ENCODE measurements at regions not wholly inside any gene's neighbourhood (a gene's known extent, or its start where the extent isn't known, plus 50 kb on each side); places are given as distances from the start of the nearest gene placed in this dataset.

GRCh38 chr1:182146286-182146685 lies 84.8 kb upstream of the ZNF648 start:
- Histone ChIP-seq H3K27ac (ENCODE audit: insufficient read length, low read depth, low read length) (no peak overlapping the region), H4K20me1 (ENCODE audit: control insufficient read depth, insufficient read depth, insufficient read length) (no peaks in the 10 kb centered on the region), H3K4ac (ENCODE audit: low read depth, low read length) (no peak overlapping the region), H3K9me3 (ENCODE audit: control insufficient read depth, low read depth, low read length) (no peaks in the 10 kb centered on the region), H4K8ac (replicated peaks; ENCODE audit: insufficient read length, low read depth, low read length) (no peak overlapping the region), H3K23ac (ENCODE audit: insufficient read length, low read depth, low read length) (no peak overlapping the region), H2BK120ac (ENCODE audit: low read depth, low read length, poor library complexity, severe bottlenecking) (no peak overlapping the region), H3K14ac (ENCODE audit: insufficient read depth, low read length) (no peak overlapping the region), H2BK20ac (ENCODE audit: low read depth, low read length, poor library complexity, severe bottlenecking) (no peak overlapping the region), H3K4me1 (ENCODE audit: insufficient read depth, low read length) (no peaks in the 10 kb centered on the region), H4K91ac (ENCODE audit: insufficient read length, low read depth, low read length) (no peak overlapping the region), H2AK5ac (ENCODE audit: insufficient read length, low read length) (no peak overlapping the region), H3K18ac (ENCODE audit: insufficient read length, low read depth, low read length) (no peak overlapping the region), H3K9ac (ENCODE audit: extremely low read depth, insufficient read length, low read length) (no peak overlapping the region), H4K5ac (ENCODE audit: insufficient read length, low read depth, low read length) (no peak overlapping the region), H3T11ph (ENCODE audit: low read length) (no peak overlapping the region), H2AFZ (ENCODE audit: low read length) (no peak overlapping the region), H3K23me2 (ENCODE audit: insufficient read length, low read depth, low read length, poor library complexity, severe bottlenecking) (no peaks in the 10 kb centered on the region), H3K79me2 (ENCODE audit: insufficient read depth, low read length) (no peaks in the 10 kb centered on the region), H3K79me1 (ENCODE audit: insufficient read depth, low read depth, low read length, poor library complexity, severe bottlenecking) (no peaks in the 10 kb centered on the region), H2BK5ac (ENCODE audit: insufficient read length, low read length) (no peak overlapping the region), H3K56ac (ENCODE audit: insufficient read length, low read depth, low read length) (no peak overlapping the region), H3K4me2 (ENCODE audit: insufficient read depth, insufficient read length, low read length) (no peak overlapping the region), H2BK15ac (ENCODE audit: low read depth, low read length) (no peak overlapping the region), H2BK12ac (ENCODE audit: insufficient read length, low read depth, low read length) (no peak overlapping the region), H3K27me3 (ENCODE audit: insufficient read depth, low read length) (no peaks in the 10 kb centered on the region)
- no peak for DNase-seq
- Mint-ChIP-seq H3K27me3 (ENCODE audit: low read depth) (no peaks in the 10 kb centered on the region; the same call in 1 of the 2 replicates), H3K27ac (no peak overlapping the region), H3K9me3 (no peaks in the 10 kb centered on the region), H3K4me3 (no peak overlapping the region), H3K4me1 (peaks cover 17 to 26% of the 10 kb centered on the region in 2 experiments), H3K36me3 (ENCODE audit: insufficient read depth in 1 of 3, low read depth in 3 of 3) (no peaks in the 10 kb centered on the region)
- TF ChIP-seq CTCF (conservative IDR thresholded peaks at IDR 0.05), result no peak
- no CpG with 5 or more reads among the region's 5 CpGs for WGBS (ENCODE audit: extremely low coverage, insufficient read length, low lambda C conversion rate)

Data from H9 (cell line).